Vagina (tissue), 2 donors: ENCODE measurements at regions not wholly inside any gene's neighbourhood (a gene's known extent, or its start where the extent isn't known, plus 50 kb on each side); places are given as distances from the start of the nearest gene placed in this dataset.
"Not testable (repeated sequence)": the region's sequence is repeated elsewhere in the genome, so short reads cannot be mapped to it uniquely, and the experiment has no call there.

Experiments
- DNase-seq, 2 donors: peaks; one replicate each; pipeline ENCODE4 v3.0.0-alpha.2; 2017; ENCODE audit errors: extremely low spot score in 2 of 2
- H3K27ac ChIP-seq: fragments of 200-600 bp; sonication (generic); one replicate; pipeline ENCODE4 v1.5.1; 2019
- H3K27me3 ChIP-seq: fragments of 200-600 bp; sonication (generic); one replicate; pipeline ENCODE4 v1.5.1; 2019
- H3K36me3 ChIP-seq, 2 donors: fragments of 200-600 bp; sonication (generic); one replicate each; pipeline ENCODE4 v1.5.1; 2017 to 2019
- H3K4me1 ChIP-seq: fragments of 200-600 bp; sonication (generic); one replicate; pipeline ENCODE4 v1.5.1; 2019
- H3K4me3 ChIP-seq, 2 donors: fragments of 200-600 bp; sonication (generic); 1 replicate in 1 of 2; 2 replicates in 1 of 2; pipeline ENCODE4 v1.5.1; 2016 to 2019
- H3K9me3 ChIP-seq: fragments of 200-600 bp; sonication (generic); one replicate; pipeline ENCODE4 v1.5.1; 2019
- POLR2A ChIP-seq, 2 donors: fragments of 450-650 bp; IDR thresholded peaks; one replicate each; pipeline ENCODE4 v1.6.1; 2017; ENCODE audit warnings: antibody characterized with exemption in 2 of 2, mild to moderate bottlenecking in 2 of 2, moderate library complexity in 2 of 2
- POLR2AphosphoS5 ChIP-seq, 2 donors: sonication (generic); formaldehyde crosslinking; IDR thresholded peaks; one replicate each; pipeline ENCODE4 v1.9.0; 2017; ENCODE audit warnings: antibody characterized with exemption in 2 of 2, mild to moderate bottlenecking in 2 of 2, low read depth in 1 of 2; ENCODE audit not compliant: insufficient read depth in 1 of 2
- intact Hi-C: fragments of 100-400 bp; cut with DNase I; formaldehyde crosslinking; loops from one replicate; pipeline ENCODE4 v1.15.1; 2023
- TF ChIP-seq, protein P1 (sequence below), 3 experiments: fragments of 450-650 bp in 2 of 3; fragments of 200-600 bp in 1 of 3; sonication (generic) in 1 of 3; IDR thresholded peaks; one replicate each; pipeline ENCODE4 v1.5.1; 2017 to 2019; ENCODE audit warnings: antibody characterized with exemption in 3 of 3, mild to moderate bottlenecking in 2 of 3, moderate library complexity in 2 of 3

GRCh38 chr13:82480415-82480814, 1401.9 kb downstream of the SLITRK1 start:
- Histone ChIP-seq H3K9me3 (no peaks in the 10 kb centered on the region), H3K27me3 (no peaks in the 10 kb centered on the region), H3K27ac (no peak overlapping the region), H3K36me3 (no peaks in the 10 kb centered on the region), H3K4me1 (no peaks in the 10 kb centered on the region), H3K4me3 (no peak overlapping the region)
- TF ChIP-seq, protein P1, sequence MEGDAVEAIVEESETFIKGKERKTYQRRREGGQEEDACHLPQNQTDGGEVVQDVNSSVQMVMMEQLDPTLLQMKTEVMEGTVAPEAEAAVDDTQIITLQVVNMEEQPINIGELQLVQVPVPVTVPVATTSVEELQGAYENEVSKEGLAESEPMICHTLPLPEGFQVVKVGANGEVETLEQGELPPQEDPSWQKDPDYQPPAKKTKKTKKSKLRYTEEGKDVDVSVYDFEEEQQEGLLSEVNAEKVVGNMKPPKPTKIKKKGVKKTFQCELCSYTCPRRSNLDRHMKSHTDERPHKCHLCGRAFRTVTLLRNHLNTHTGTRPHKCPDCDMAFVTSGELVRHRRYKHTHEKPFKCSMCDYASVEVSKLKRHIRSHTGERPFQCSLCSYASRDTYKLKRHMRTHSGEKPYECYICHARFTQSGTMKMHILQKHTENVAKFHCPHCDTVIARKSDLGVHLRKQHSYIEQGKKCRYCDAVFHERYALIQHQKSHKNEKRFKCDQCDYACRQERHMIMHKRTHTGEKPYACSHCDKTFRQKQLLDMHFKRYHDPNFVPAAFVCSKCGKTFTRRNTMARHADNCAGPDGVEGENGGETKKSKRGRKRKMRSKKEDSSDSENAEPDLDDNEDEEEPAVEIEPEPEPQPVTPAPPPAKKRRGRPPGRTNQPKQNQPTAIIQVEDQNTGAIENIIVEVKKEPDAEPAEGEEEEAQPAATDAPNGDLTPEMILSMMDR (IDR thresholded peaks at IDR 0.05), result no peak
- TF ChIP-seq POLR2AphosphoS5 (IDR thresholded peaks at IDR 0.05; ENCODE audit: insufficient read depth in 1 of 2, low read depth in 1 of 2), result no peak
- TF ChIP-seq POLR2A (IDR thresholded peaks at IDR 0.05), result no peak
- no peak for DNase-seq
- intact Hi-C loops, result no loop called here

DNA sequence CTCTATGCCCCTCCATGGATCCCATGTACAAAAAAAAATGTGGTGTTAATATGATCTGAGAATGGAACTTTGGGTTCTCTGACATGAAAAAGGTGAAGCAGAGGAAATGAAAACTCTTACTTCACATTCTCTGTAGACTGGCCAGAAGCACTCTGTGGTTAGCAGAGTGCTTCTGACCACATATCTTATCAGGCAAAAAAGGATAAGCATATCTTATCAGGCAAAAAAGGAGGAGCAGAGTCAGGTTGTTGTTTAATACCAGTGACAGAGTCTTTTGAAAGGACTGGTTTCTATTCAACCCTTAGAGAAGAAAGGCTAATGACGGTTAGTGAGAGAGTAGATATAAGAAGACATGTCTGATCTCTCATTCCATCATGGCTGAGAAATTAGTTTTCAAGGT, 1404.8 kb downstream of the SLITRK1 start:
- Histone ChIP-seq H3K4me1 (no peaks in the 10 kb centered on the region), H3K36me3 (no peaks in the 10 kb centered on the region), H3K4me3 (no peak overlapping the region), H3K27ac (no peak overlapping the region), H3K9me3 (no peaks in the 10 kb centered on the region), H3K27me3 (no peaks in the 10 kb centered on the region)
- TF ChIP-seq POLR2AphosphoS5 (IDR thresholded peaks at IDR 0.05; ENCODE audit: insufficient read depth in 1 of 2, low read depth in 1 of 2) (no peak), POLR2A (IDR thresholded peaks at IDR 0.05) (no peak)
- TF ChIP-seq, protein P1 (IDR thresholded peaks at IDR 0.05), result no peak
- intact Hi-C loops, result no loop called here
- DNase-seq, result no peak

DNA sequence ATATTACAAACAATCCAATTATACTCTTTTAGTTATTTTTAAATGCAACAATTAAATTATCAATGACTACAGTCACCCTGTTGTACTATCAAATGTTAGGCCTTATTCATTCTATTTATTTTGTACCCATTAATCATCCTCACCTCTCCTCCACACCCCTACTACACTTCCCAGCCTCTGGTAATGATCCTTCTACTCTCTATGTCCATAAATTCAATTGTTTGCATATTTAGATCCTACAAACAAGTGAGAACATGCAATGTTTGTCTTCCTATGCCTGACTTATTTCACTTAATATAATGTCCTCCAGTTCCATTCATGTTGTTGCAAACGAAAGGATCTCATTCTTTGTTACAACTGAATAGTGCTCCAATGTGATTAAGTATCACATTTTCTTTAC, 1414.6 kb downstream of the SLITRK1 start:
- intact Hi-C loops, result no loop called here
- H3K4me3 ChIP-seq, result no peak overlapping the region
- no peak for TF ChIP-seq POLR2AphosphoS5 (IDR thresholded peaks at IDR 0.05; ENCODE audit: insufficient read depth in 1 of 2, low read depth in 1 of 2)
- TF ChIP-seq POLR2A (IDR thresholded peaks at IDR 0.05), result no peak
- TF ChIP-seq, protein P1 (IDR thresholded peaks at IDR 0.05), result no peak

GRCh38 chr13:82459575-82459974, 1422.7 kb downstream of the SLITRK1 start:
- H3K27ac ChIP-seq, H3K9me3 ChIP-seq, H3K4me3 ChIP-seq, H3K27me3 ChIP-seq, H3K4me1 ChIP-seq, intact Hi-C loops, H3K36me3 ChIP-seq: not testable (repeated sequence)
- peak in 1 of 2 donors; percentile 60 for DNase-seq

More for the DNA sequence above, 1414.6 kb downstream of the SLITRK1 start:
- no peak for DNase-seq
- H3K27ac ChIP-seq, result no peak overlapping the region
- H3K36me3 ChIP-seq, result no peaks in the 10 kb centered on the region
- no peaks in the 10 kb centered on the region for H3K9me3 ChIP-seq
- no peaks in the 10 kb centered on the region for H3K4me1 ChIP-seq
- H3K27me3 ChIP-seq, result no peaks in the 10 kb centered on the region

- Histone ChIP-seq H3K4me3 (no peak overlapping the region), H3K4me1 (no peaks in the 10 kb centered on the region), H3K36me3 (no peaks in the 10 kb centered on the region), H3K27me3 (no peaks in the 10 kb centered on the region), H3K9me3 (no peaks in the 10 kb centered on the region), H3K27ac (no peak overlapping the region)
- no peak for DNase-seq
- TF ChIP-seq POLR2A (IDR thresholded peaks at IDR 0.05) (no peak), POLR2AphosphoS5 (IDR thresholded peaks at IDR 0.05; ENCODE audit: insufficient read depth in 1 of 2, low read depth in 1 of 2) (no peak)
- TF ChIP-seq, protein P1 (IDR thresholded peaks at IDR 0.05), result no peak
- intact Hi-C loops, result no loop called here
These were observed 1424.1 kb downstream of the SLITRK1 start for GRCh38 chr13:82458169-82458568.

DNA sequence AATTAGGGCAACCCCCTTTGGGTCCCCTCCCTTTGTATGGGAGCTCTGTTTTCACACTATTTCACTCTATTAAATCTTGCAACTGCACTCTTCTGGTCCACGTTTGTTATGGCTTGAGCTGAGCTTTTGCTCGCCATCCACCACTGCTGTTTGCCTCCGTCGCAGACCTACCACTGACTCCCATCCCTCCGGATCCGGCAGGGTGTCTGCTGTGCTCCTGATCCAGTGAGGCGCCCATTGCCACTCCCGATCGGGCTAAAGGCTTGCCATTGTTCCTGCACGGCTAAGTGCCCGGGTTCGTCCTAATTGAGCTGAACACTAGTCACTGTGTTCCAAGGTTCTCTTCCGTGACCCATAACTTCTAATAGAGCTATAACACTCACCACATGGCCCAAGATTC, 1424.7 kb downstream of the SLITRK1 start:
- H3K4me1 ChIP-seq, H3K9me3 ChIP-seq, intact Hi-C loops, H3K4me3 ChIP-seq, H3K27ac ChIP-seq, H3K27me3 ChIP-seq, DNase-seq, H3K36me3 ChIP-seq: not testable (repeated sequence)
